ENCODE measurements at regions not wholly inside any gene's neighbourhood (a gene's known extent, or its start where the extent isn't known, plus 50 kb on each side); places are given as distances from the start of the nearest gene placed in this dataset.

GRCh38 chr12:58140395-58140794 lies 199.0 kb downstream of the ATP23 start:
- no peak for DNase-seq

DNA sequence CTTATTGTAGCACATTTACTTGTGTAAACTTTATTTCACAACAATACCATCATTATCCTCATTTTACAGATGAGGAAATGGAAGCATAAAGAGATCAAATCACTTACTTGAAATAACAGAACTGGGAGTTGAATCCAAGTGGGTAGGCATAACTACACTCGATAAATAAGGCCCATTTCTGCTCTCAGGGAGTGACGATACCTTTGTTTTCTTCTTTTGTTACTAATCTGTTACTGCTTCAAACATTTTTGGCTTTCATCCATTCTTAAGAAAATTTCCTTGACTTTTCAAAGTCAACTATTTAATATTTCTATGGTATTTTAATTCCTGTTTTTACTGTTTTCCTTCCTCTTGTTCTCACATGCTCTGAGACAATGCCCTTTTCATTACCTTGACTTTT lies 201.6 kb downstream of the ATP23 start:
- DNase-seq: no peak

- DNase-seq: no peak
These were observed 202.2 kb downstream of the ATP23 start for GRCh38 chr12:58143498-58143995.

DNA sequence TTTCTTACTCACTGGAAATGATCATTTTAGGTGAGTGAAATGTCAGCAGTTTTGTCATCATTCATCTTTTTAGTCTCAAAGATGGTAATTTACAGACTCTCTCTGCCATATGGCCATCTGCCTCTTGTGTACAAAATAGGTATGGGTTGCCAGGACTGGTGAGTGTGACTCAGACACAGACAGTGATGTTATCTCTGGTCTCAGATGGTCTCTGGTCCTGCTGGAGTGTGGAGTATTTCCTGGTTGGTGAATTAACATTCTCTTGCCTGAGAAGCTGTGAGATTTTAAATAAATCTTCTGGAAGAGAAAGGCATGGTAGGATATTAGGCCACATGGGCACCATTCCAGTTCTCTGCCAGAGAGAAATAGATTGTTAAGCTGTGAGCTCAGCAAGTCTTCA lies 207.0 kb downstream of the ATP23 start:
- peak in 1 of 2 experiments; percentile 9 for DNase-seq

GRCh38 chr12:58148976-58149375 lies 207.6 kb downstream of the ATP23 start:
- DNase-seq: no peak

DNA sequence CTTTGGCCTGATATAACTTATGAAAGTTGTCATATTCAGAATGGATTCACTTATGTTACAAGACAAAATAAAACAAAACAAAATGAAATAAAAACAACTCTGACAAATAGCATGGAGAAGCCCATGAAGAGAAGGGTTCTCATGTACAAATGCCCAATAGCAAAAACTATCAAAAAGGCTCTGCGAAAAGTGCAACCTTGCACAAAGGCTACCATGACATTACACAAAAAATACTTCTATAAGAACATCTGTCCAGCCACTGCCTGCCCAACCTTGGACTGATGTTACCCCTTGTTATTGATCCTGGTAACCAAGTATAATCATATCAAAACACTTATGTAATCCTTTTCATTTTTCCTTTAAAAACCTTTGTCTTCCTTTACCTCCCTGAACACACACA lies 213.0 kb downstream of the ATP23 start:
- DNase-seq: no peak

DNA sequence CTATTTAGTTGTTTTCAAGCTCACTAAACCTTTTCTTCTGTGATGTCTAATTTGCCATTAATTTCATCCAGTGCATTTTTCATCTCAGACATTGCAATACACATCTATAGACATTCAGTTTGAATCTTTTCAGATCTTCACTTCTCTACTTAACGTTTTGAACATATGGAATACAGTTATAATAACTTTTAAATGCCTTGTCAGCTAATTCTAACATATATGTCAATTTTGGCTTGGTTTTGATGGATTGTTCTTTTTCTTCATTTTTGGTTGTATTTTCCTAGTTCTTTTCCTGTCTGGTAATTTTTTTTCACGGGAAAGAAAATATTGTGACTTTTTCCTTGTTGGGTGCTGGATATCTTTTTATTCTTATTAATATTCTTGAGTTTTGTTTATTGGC lies 215.3 kb downstream of the ATP23 start:
- DNase-seq: no peak

DNA sequence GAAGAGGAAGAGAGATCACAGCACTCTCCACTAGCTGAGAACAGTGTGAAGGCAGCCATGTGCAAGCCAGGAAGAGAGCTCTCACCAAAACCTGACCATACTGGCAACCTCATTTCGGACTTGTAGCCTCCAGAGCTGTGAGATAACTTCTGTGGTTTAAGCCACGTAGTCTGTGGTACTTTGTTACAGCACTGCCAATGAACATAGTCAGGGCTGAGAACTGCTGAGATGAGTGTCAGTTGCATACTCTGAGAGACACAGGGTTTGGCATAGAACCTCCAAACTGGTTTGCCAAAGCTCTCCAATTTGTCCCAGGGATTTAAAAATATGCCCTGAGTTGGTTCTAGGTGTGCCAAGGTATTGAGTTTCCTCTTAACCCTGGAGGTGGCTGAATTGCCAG lies 218.6 kb downstream of the ATP23 start:
- DNase-seq: no peak

DNA sequence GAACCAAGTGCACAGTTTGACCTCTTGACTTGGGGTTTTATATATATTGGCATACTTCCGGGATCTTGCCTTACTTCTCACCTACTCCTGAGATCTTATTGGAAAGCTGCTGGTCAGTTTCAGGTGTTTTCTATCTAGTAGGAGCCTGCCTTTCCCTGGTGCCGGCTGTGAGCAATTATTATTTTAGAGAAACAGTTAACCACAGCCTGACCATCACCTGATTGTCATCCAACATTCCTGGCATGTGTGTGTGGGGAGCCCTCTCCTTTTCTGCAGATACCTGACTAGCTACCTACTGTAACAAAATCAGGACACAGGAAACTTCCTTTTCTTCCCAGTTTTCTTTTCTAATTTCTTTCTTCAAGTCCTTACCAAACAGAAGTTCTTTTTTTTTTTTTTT lies 220.4 kb downstream of the ATP23 start:
- DNase-seq: no peak

GRCh38 chr12:58163021-58163420 lies 221.7 kb downstream of the ATP23 start:
- DNase-seq: no peak

DNA sequence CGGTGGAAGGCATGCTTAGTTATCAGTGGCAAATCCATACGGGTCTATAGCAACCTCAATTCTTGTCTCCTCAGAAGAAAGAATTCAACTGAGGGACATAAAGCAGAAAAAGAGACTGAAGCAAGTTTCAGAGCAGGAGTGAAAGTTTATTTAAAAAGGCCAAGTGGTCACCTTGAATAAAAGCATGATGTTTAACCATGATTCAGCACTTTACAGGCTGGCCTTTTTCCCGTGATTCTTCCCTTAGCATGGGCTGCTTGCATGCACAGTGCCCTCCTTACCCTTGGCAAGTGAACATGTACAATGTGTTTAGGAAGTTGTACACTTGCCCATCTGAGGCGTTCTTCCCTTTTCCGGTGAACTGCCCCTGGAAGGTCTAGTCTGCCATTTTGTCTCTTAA lies 225.3 kb downstream of the ATP23 start:
- no peak for DNase-seq

GRCh38 chr12:58167622-58168021 lies 226.3 kb downstream of the ATP23 start:
- no peak for DNase-seq

DNA sequence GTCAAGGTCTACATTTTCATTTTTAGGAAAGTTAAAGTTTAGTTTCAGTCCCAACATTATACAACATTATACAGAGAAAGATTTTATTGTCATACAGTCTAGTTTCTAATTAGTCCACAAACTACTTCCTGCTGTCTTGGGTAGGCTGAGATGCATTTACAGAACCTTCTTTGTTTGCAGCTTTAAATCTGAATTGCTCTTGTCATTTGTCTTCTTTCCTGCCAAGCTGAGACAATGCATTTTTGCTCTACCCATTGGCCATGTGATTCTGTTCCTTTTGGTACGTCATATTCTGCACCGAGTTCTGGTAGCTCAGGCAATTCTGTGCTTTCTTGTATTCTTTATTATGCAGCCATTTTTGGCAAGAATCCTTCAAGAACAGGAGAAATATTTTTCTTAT lies 228.5 kb downstream of the ATP23 start:
- no peak for DNase-seq

DNA sequence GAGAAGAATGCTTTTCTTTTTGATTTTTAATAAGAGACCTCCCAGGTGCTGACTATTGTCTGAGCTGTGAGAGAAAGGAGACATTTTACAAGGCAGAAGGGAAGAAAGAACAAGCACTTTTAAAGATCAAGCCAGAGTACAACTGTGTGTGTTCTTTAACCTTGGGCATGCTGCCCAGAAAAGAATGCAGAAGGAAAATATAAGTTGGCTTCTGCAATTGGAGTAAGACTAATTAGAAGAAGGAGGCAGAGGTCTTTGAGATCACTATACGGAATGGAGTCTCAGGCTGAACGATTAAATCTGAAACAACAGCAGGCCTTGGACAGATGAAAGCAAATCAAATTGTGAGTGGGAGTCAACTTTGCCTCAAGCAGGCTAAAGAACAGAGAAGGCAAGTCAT lies 230.5 kb downstream of the ATP23 start:
- no peak for DNase-seq

GRCh38 chr12:58172433-58173073 lies 231.2 kb downstream of the ATP23 start:
- no peak for DNase-seq

DNA sequence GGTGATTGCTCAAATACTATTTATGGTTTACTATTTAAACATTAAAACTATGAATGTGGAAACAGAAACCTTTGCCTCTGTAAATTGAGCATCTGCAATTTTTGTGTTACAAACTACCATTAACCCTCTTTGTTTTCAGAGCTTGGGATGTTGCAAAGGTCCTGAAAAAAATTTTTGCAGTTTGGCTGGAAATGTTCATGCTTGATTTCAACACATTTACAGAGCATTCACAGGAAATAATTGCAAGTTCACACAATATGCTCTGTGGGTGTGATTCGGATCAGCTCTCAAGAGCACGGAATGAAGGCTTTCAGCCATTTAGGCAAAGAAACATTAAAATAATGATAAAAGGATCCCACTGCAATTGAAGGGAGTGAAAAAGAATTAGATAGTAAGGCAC lies 232.9 kb downstream of the ATP23 start:
- DNase-seq: no peak

- peak in 1 of 2 experiments; percentile 8 for DNase-seq
These were observed 235.0 kb downstream of the ATP23 start for GRCh38 chr12:58176296-58176869.

- DNase-seq: no peak
These were observed 236.0 kb downstream of the ATP23 start for GRCh38 chr12:58177366-58177765.

- DNase-seq: no peak
These were observed 242.8 kb downstream of the ATP23 start for GRCh38 chr12:58184212-58184611.

DNA sequence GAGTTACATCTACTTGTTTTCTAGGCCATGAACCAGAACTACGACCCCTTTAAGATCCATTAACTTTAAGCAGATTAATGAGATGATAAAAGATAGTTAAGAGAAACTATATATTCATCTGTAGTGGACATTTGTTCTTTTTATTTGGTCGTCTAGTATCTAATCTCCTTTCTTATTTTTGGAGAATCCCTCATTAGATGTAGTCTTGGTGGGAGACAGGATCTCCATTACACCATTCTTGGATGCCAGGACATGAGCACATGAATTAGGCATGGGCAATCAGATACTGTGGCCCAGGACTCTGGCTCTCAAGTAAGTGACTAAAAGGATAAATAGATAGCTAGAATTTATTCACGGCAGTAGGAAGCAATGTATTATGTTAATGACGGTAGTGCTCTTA lies 245.0 kb downstream of the ATP23 start:
- DNase-seq: no peak

DNA sequence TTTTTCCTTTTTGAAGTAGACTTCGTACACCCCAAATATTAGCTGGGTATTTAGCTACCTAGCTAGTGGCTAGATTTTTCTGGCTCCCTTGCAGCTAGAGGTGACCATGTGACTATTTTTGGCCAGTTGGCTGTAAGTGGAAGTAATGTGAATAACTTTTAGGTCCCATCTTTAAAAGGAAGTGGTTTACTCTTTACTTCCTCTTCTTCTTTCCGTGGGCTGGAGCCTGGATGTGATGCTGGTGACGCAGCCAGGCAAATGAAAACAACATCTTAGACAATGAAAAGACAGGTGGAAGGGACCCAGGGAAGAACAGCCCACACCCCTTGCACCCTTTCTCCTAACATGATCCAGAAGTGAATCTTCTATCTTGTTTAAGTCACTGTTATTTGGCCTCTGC lies 245.5 kb downstream of the ATP23 start:
- DNase-seq: peak; percentile 38 to 63

DNA sequence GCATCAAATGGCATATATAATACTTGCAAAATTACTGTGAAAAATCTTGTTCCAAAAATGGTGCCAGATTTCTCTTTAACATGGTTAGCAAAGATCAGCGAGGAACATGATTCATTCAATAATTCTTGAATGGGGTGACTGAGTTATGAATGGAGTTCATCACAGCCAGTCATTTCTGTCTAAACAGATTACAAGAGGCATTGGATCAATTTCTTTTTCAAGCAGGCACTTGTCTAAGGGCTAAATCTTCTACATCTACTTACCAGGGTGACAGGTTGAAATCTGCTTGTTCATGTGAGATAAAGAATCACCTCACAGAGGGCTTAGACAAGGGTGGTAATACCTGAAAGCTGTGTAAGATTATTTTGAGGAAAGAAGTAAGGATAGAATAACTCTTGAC lies 247.7 kb downstream of the ATP23 start:
- DNase-seq: no peak

- no peak for DNase-seq
These were observed 248.5 kb downstream of the ATP23 start for GRCh38 chr12:58189893-58190292.

GRCh38 chr12:58190618-58191017 lies 249.3 kb downstream of the ATP23 start:
- DNase-seq: no peak

DNA sequence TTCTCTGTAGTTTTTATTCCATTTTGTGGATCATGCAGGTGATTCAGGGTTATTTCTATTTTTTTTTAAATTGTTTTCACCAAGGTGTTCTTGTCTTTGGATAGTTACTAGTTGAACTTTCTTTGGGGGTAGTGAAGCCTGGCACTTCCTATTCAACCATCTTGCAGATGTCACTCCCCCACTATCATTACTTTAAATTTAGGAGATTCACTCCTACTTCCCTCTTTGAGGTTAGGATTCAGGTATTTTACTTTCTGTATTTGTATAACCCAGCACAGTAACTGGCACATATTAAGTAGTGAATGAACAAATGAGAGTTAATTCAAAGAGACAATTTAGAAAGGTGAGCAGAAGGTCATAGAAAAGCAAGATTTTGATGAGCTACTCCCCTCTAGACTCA lies 255.6 kb downstream of the ATP23 start:
- no peak for DNase-seq

Measured in Kasumi-1 (cell line).